IMR-90 (cell line): ENCODE measurements at regions not wholly inside any gene's neighbourhood (a gene's known extent, or its start where the extent isn't known, plus 50 kb on each side); places are given as distances from the start of the nearest gene placed in this dataset.

Experiments used
- CTCF ChIP-seq: conservative IDR thresholded peaks from 2 replicates; pipeline ENCODE4 v1.5.1; 2012; ENCODE audit warnings: mild to moderate bottlenecking, low read depth, low read length, improper control_type of control experiment
- POLR2A ChIP-seq: IDR thresholded peaks from 2 replicates; pipeline ENCODE4 v1.6.1; 2012; ENCODE audit warnings: mild to moderate bottlenecking, low read depth, low read length
- USF2 ChIP-seq: fragments of 150-350 bp; IDR thresholded peaks from 2 replicates; pipeline ENCODE4 v1.6.1; 2017; ENCODE audit warnings: mild to moderate bottlenecking, antibody characterized with exemption, low read length, low read depth

- no peak for TF ChIP-seq POLR2A
- no peak for TF ChIP-seq CTCF
- TF ChIP-seq USF2 = no peak
Observed at GRCh38 chr2:64201151-64201550, 56.9 kb upstream of the PELI1 start.
